HEK293T (cell line): ENCODE measurements at regions not wholly inside any gene's neighbourhood (a gene's known extent, or its start where the extent isn't known, plus 50 kb on each side); places are given as distances from the start of the nearest gene placed in this dataset.

Source experiments
- CTCF ChIA-PET: fragments of 350-600 bp; formaldehyde crosslinking; extraction: SDS; loops from one replicate; lab custom pipeline; 2021; ENCODE audit warnings: antibody characterized with exemption, inconsistent platforms; lab: Yijun Ruan, JAX
- POLR2A ChIA-PET: fragments of 350-600 bp; formaldehyde crosslinking; extraction: SDS; loops from one replicate; lab custom pipeline; 2020; ENCODE audit warnings: antibody characterized with exemption, inconsistent platforms; lab: Yijun Ruan, JAX
- DNase-seq: peaks from one replicate; pipeline ENCODE4 v3.0.0; 2012; ENCODE audit warnings: mixed read lengths; ENCODE audit errors: extremely low spot score
- ARNT ChIP-seq: fragments of 450-650 bp; IDR thresholded peaks from 2 replicates; pipeline ENCODE4 v1.6.1; 2017; ENCODE audit warnings: mild to moderate bottlenecking
- BHLHE40 ChIP-seq: fragments of 450-650 bp; IDR thresholded peaks from 2 replicates; pipeline ENCODE4 v1.6.1; 2016; ENCODE audit warnings: mild to moderate bottlenecking, moderate library complexity, borderline replicate concordance
- CTBP1 ChIP-seq: fragments of 450-650 bp; IDR thresholded peaks from 2 replicates; pipeline ENCODE4 v1.6.1; 2016; ENCODE audit warnings: borderline replicate concordance
- ELF4 ChIP-seq: fragments of 450-650 bp; IDR thresholded peaks from 2 replicates; pipeline ENCODE4 v1.6.1; 2017; ENCODE audit warnings: antibody characterized with exemption
- FOXK2 ChIP-seq: fragments of 450-650 bp; IDR thresholded peaks from 2 replicates; pipeline ENCODE4 v1.6.1; 2016; ENCODE audit warnings: mild to moderate bottlenecking
- HDGF ChIP-seq: fragments of 450-650 bp; IDR thresholded peaks from 2 replicates; pipeline ENCODE4 v1.6.1; 2017; ENCODE audit warnings: antibody characterized with exemption, borderline replicate concordance
- L3MBTL2 ChIP-seq: fragments of 450-650 bp; conservative IDR thresholded peaks from 2 replicates; pipeline ENCODE4 v1.6.1; 2016; ENCODE audit warnings: mild to moderate bottlenecking
- SUZ12 ChIP-seq: fragments of 450-650 bp; IDR thresholded peaks from 2 replicates; pipeline ENCODE4 v1.6.1; 2016; ENCODE audit warnings: mild to moderate bottlenecking
- TARDBP ChIP-seq: fragments of 450-650 bp; IDR thresholded peaks from 2 replicates; pipeline ENCODE4 v1.6.1; 2016
- ZNF384 ChIP-seq: fragments of 450-650 bp; IDR thresholded peaks from 2 replicates; pipeline ENCODE4 v1.6.1; 2016

GRCh38 chr2:158918452-158918851 lies 50.0 kb upstream of the TANC1 start:
- TF ChIP-seq L3MBTL2 (no peak), CTBP1 (no peak), ARNT (no peak), SUZ12 (no peak), FOXK2 (no peak), BHLHE40 (no peak), ELF4 (no peak), HDGF (no peak), ZNF384 (no peak), TARDBP (no peak)

More at GRCh38 chr2:158918452-158918851, 50.0 kb upstream of the TANC1 start:
- no peak for DNase-seq
- POLR2A ChIA-PET = interaction anchor here (1.4 kb wide), 1 partner anchor 51 kb away, joined by 7 read pairs; the partner anchor contains the start of gene TANC1
- CTCF ChIA-PET = interaction anchor here (0.7 kb wide), 1 partner anchor 720 kb away, joined by 3 read pairs; no protein-coding TSS in a partner anchor
